Keratinocyte (primary cell): ENCODE measurements at regions not wholly inside any gene's neighbourhood (a gene's known extent, or its start where the extent isn't known, plus 50 kb on each side); places are given as distances from the start of the nearest gene placed in this dataset.

Experiments
- EZH2 ChIP-seq: IDR thresholded peaks from one replicate; pipeline ENCODE4 v1.6.1; 2012; ENCODE audit warnings: inconsistent platforms, mild to moderate bottlenecking, low read length, moderate library complexity
- TF ChIP-seq, protein P1 (sequence below), 3 experiments: IDR thresholded peaks in 1 of 3; conservative IDR thresholded peaks in 1 of 3; optimal IDR thresholded peaks in 1 of 3; 2 replicates in 2 of 3; 3 replicates in 1 of 3; pipeline versions ENCODE3 to v1.5.1; 2011; ENCODE audit warnings: low read length in 3 of 3, mild to moderate bottlenecking in 3 of 3, moderate library complexity in 2 of 3, control low read depth in 1 of 3, inconsistent platforms in 1 of 3; ENCODE audit not compliant: insufficient read depth in 2 of 3; ENCODE audit errors: extremely low read depth in 1 of 3

- TF ChIP-seq, protein P1, sequence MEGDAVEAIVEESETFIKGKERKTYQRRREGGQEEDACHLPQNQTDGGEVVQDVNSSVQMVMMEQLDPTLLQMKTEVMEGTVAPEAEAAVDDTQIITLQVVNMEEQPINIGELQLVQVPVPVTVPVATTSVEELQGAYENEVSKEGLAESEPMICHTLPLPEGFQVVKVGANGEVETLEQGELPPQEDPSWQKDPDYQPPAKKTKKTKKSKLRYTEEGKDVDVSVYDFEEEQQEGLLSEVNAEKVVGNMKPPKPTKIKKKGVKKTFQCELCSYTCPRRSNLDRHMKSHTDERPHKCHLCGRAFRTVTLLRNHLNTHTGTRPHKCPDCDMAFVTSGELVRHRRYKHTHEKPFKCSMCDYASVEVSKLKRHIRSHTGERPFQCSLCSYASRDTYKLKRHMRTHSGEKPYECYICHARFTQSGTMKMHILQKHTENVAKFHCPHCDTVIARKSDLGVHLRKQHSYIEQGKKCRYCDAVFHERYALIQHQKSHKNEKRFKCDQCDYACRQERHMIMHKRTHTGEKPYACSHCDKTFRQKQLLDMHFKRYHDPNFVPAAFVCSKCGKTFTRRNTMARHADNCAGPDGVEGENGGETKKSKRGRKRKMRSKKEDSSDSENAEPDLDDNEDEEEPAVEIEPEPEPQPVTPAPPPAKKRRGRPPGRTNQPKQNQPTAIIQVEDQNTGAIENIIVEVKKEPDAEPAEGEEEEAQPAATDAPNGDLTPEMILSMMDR (optimal IDR thresholded peaks at IDR 0.05 in 1 of 3, IDR thresholded peaks at IDR 0.05 in 1 of 3, conservative IDR thresholded peaks at IDR 0.05 in 1 of 3; ENCODE audit: extremely low read depth in 1 of 3, insufficient read depth in 2 of 3, low read length in 3 of 3): no peak
- TF ChIP-seq EZH2: no peak
These were observed 301.4 kb upstream of the CNTNAP5 start for GRCh38 chr2:123723706-123724105.
